ENCODE measurements at regions not wholly inside any gene's neighbourhood (a gene's known extent, or its start where the extent isn't known, plus 50 kb on each side); places are given as distances from the start of the nearest gene placed in this dataset.

DNA sequence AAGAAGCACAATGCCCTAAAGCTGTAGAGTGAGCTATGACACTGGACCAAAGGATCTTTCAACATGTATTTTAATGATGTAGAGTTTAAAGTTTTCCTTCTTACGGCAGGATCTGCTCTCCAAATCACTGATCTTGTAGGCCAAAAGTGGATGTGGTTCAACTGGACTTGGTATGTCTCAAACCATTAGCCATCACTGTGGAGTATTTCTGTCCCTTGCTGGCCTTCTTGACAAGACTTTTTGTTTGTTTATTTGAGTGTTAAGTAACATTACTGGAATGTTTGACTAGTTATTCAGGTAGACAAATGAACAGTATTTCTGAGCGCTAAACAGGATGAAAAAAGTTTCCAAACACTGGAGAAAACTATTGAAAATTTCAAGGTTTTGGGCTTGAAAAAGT is 472.7 kb upstream of the CFAP20DC start:
- H3K4me1 ChIP-seq (ENCODE audit: control insufficient read depth, insufficient read depth, low read length) = no peaks in the 10 kb centered on the region
- H3K4me3 ChIP-seq (ENCODE audit: low read length) = no peak overlapping the region
- DNase-seq (ENCODE audit: low read depth, low spot score) = no peak
- no peaks in the 10 kb centered on the region for H3K9me3 ChIP-seq (ENCODE audit: control insufficient read depth, insufficient read depth, low read length)
- WGBS (ENCODE audit: insufficient coverage, insufficient read length) = no CpG with 5 or more reads among the region's 2 CpGs
- H3K27me3 ChIP-seq (ENCODE audit: control insufficient read depth, insufficient read depth, low read length) = no peaks in the 10 kb centered on the region
- H3K36me3 ChIP-seq (ENCODE audit: control insufficient read depth, insufficient read depth, low read length) = no peaks in the 10 kb centered on the region
- H3K27ac ChIP-seq (ENCODE audit: low read length) = no peak overlapping the region

DNA sequence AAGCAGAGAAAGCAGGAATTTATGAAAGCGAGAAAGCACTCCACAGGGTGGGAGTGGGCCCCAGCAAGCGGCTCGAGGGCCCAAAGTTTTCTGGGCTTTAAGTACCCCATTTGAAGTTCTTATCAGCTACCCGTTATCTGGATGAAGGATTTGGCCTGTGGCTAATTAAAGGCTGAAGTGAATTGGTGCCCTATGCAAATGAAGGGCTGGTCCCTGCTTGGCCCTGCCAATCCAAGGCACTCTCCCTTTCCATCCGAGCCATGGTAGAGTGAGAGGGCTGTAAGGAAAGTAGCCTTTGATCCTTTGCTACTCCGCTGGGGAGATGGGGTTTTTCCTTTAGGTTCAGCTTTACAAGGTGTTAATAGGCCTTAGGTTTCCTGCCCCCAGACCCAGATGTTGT is 469.3 kb upstream of the CFAP20DC start:
- Histone ChIP-seq H3K4me1 (ENCODE audit: control insufficient read depth, insufficient read depth, low read length) (no peaks in the 10 kb centered on the region), H3K9me3 (ENCODE audit: control insufficient read depth, insufficient read depth, low read length) (no peaks in the 10 kb centered on the region), H3K27ac (ENCODE audit: low read length) (no peak overlapping the region), H3K36me3 (ENCODE audit: control insufficient read depth, insufficient read depth, low read length) (no peaks in the 10 kb centered on the region), H3K27me3 (ENCODE audit: control insufficient read depth, insufficient read depth, low read length) (no peaks in the 10 kb centered on the region), H3K4me3 (ENCODE audit: low read length) (no peak overlapping the region)
- no peak for DNase-seq (ENCODE audit: low read depth, low spot score)
- no CpG with 5 or more reads among the region's 6 CpGs for WGBS (ENCODE audit: insufficient coverage, insufficient read length)

DNA sequence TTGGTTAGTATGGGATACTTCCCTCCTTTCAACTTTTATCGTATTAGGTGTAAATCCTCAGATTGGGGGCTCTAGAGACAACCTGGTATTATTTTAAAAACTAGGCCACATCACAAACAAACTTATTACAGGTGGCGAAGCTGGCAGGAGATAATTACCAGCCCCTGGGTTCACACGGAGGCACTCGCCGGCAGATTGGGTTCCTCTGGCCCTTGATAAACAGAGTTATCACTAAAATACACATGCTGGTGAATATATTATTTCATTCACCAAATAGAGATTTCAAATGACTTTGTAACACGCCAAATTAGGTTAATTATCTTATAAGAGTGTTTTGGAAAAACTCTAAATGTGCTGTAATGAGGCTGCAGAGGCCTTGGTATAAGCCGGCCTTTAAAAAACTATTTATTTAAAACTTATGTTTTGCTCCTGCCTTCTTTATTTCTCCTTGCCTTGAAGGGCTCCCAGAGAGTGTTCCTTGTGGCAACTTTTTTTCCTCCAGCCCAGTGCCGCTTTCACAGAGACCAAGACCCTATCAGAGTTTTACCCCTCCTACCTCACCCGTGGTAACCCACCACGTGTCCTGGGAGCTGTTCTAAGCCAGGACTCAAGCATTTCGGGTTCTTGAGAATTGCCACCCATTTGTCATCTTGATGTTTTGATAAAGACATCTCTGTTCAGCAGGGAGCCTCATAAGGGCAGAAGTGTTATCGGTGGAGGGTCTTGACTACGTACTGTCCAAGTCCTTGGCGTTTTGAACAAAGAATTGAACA is 468.6 kb upstream of the CFAP20DC start:
- Histone ChIP-seq H3K27me3 (ENCODE audit: control insufficient read depth, insufficient read depth, low read length) (no peaks in the 10 kb centered on the region), H3K9me3 (ENCODE audit: control insufficient read depth, insufficient read depth, low read length) (no peaks in the 10 kb centered on the region), H3K4me3 (ENCODE audit: low read length) (no peak overlapping the region), H3K36me3 (ENCODE audit: control insufficient read depth, insufficient read depth, low read length) (no peaks in the 10 kb centered on the region), H3K27ac (ENCODE audit: low read length) (no peak overlapping the region), H3K4me1 (ENCODE audit: control insufficient read depth, insufficient read depth, low read length) (no peaks in the 10 kb centered on the region)
- WGBS (ENCODE audit: insufficient coverage, insufficient read length) = no CpG with 5 or more reads among the region's 14 CpGs
- DNase-seq (ENCODE audit: low read depth, low spot score) = no peak

DNA sequence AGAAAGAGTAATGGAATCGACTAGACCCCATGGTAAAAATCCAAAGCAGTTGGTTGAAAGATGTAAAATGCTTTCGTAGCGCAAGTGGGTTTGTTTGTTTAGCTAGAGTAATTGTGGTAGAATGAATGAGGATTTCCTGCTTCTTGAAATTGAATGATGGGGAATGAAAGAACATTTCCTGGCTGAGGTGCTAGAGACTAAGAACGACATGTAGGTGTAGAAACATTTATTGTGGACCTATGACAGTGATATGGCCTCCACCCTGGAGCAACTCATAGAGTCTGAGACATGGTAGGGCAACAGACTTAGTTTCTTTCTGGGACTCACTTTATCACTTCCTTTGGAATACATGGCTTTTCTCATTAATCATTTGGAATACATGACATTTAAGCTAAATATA is 467.6 kb upstream of the CFAP20DC start:
- Histone ChIP-seq H3K9me3 (ENCODE audit: control insufficient read depth, insufficient read depth, low read length) (no peaks in the 10 kb centered on the region), H3K36me3 (ENCODE audit: control insufficient read depth, insufficient read depth, low read length) (no peaks in the 10 kb centered on the region), H3K27ac (ENCODE audit: low read length) (no peak overlapping the region), H3K4me1 (ENCODE audit: control insufficient read depth, insufficient read depth, low read length) (no peaks in the 10 kb centered on the region), H3K27me3 (ENCODE audit: control insufficient read depth, insufficient read depth, low read length) (no peaks in the 10 kb centered on the region), H3K4me3 (ENCODE audit: low read length) (no peak overlapping the region)
- no peak for DNase-seq (ENCODE audit: low read depth, low spot score)
- no CpG with 5 or more reads among the region's 4 CpGs for WGBS (ENCODE audit: insufficient coverage, insufficient read length)

DNA sequence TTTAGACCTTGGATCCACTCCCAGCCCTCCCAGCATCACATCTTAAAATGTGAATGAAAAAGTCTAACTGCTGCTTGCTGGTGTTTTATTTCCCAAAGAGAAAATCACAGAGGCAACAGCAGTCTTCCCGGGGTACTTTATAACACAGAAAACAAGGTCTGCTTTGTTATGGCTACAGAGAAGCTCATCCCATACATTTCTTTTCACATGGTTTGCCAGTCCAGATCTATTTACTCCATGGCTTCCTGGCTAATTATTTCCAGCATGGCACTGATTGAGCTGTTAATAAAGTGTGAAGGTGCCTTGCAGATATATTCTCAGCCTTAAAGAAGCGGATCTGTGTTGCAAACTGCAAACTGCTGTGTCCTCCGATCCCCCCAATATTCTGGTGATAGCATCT is 466.1 kb upstream of the CFAP20DC start:
- no peaks in the 10 kb centered on the region for H3K36me3 ChIP-seq (ENCODE audit: control insufficient read depth, insufficient read depth, low read length)
- H3K4me3 ChIP-seq (ENCODE audit: low read length) = no peak overlapping the region
- no peak for DNase-seq (ENCODE audit: low read depth, low spot score)
- no peaks in the 10 kb centered on the region for H3K27me3 ChIP-seq (ENCODE audit: control insufficient read depth, insufficient read depth, low read length)
- H3K27ac ChIP-seq (ENCODE audit: low read length) = no peak overlapping the region
- H3K9me3 ChIP-seq (ENCODE audit: control insufficient read depth, insufficient read depth, low read length) = no peaks in the 10 kb centered on the region
- WGBS (ENCODE audit: insufficient coverage, insufficient read length) = no CpG with 5 or more reads among the region's 3 CpGs
- H3K4me1 ChIP-seq (ENCODE audit: control insufficient read depth, insufficient read depth, low read length) = no peaks in the 10 kb centered on the region

DNA sequence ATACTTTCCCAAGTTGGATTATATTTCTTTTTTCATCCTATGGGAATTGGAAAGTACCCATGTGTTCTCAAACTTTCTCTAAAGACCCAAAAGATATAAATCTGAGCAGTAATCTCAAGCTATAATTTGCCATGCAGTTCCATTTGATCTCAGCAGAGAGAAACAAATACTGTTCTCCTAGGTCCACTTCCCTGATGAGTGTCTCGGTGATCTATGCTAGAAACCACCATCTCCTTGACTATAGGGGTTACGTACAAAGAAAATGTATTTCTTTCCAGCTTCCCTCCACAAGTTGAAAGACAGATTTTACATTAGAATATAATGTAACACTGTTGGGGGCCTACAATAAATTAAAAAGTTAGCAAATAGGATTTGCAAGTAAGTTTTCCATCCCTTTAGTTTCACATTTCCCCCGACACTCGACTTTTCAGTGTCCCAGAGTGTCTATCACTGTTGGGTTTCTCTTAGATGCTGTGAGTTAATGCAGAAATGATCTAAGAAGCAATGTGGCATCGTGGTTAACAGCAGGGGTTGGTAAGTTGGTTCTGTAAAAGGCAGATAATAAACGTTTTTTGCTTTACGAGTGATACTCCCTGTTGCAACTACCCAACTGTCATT is 465.1 kb upstream of the CFAP20DC start:
- no peak overlapping the region for H3K4me3 ChIP-seq (ENCODE audit: low read length)
- no CpG with 5 or more reads among the region's 7 CpGs for WGBS (ENCODE audit: insufficient coverage, insufficient read length)
- no peak overlapping the region for H3K27ac ChIP-seq (ENCODE audit: low read length)
- H3K27me3 ChIP-seq (ENCODE audit: control insufficient read depth, insufficient read depth, low read length) = no peaks in the 10 kb centered on the region
- H3K9me3 ChIP-seq (ENCODE audit: control insufficient read depth, insufficient read depth, low read length) = no peaks in the 10 kb centered on the region
- no peak for DNase-seq (ENCODE audit: low read depth, low spot score)
- H3K36me3 ChIP-seq (ENCODE audit: control insufficient read depth, insufficient read depth, low read length) = no peaks in the 10 kb centered on the region
- H3K4me1 ChIP-seq (ENCODE audit: control insufficient read depth, insufficient read depth, low read length) = no peaks in the 10 kb centered on the region

GRCh38 chr3:59513570-59513969 is 463.7 kb upstream of the CFAP20DC start:
- Histone ChIP-seq H3K4me3 (ENCODE audit: low read length) (no peak overlapping the region), H3K9me3 (ENCODE audit: control insufficient read depth, insufficient read depth, low read length) (no peaks in the 10 kb centered on the region), H3K4me1 (ENCODE audit: control insufficient read depth, insufficient read depth, low read length) (no peaks in the 10 kb centered on the region), H3K27ac (ENCODE audit: low read length) (no peak overlapping the region), H3K36me3 (ENCODE audit: control insufficient read depth, insufficient read depth, low read length) (no peaks in the 10 kb centered on the region), H3K27me3 (ENCODE audit: control insufficient read depth, insufficient read depth, low read length) (no peaks in the 10 kb centered on the region)
- DNase-seq (ENCODE audit: low read depth, low spot score) = no peak
- WGBS (ENCODE audit: insufficient coverage, insufficient read length) = no CpG with 5 or more reads among the region's 1 CpG

- no peaks in the 10 kb centered on the region for H3K9me3 ChIP-seq (ENCODE audit: control insufficient read depth, insufficient read depth, low read length)
- no peak overlapping the region for H3K27ac ChIP-seq (ENCODE audit: low read length)
- DNase-seq (ENCODE audit: low read depth, low spot score) = no peak
- H3K4me3 ChIP-seq (ENCODE audit: low read length) = no peak overlapping the region
- H3K36me3 ChIP-seq (ENCODE audit: control insufficient read depth, insufficient read depth, low read length) = no peaks in the 10 kb centered on the region
- WGBS (ENCODE audit: insufficient coverage, insufficient read length) = no CpG with 5 or more reads among the region's 6 CpGs
- no peaks in the 10 kb centered on the region for H3K4me1 ChIP-seq (ENCODE audit: control insufficient read depth, insufficient read depth, low read length)
- H3K27me3 ChIP-seq (ENCODE audit: control insufficient read depth, insufficient read depth, low read length) = no peaks in the 10 kb centered on the region
Measured at GRCh38 chr3:59512066-59512465, 462.2 kb upstream of the CFAP20DC start.

GRCh38 chr3:59510576-59510975 is 460.8 kb upstream of the CFAP20DC start:
- Histone ChIP-seq H3K36me3 (ENCODE audit: control insufficient read depth, insufficient read depth, low read length) (no peaks in the 10 kb centered on the region), H3K4me3 (ENCODE audit: low read length) (no peak overlapping the region), H3K9me3 (ENCODE audit: control insufficient read depth, insufficient read depth, low read length) (no peaks in the 10 kb centered on the region), H3K4me1 (ENCODE audit: control insufficient read depth, insufficient read depth, low read length) (no peaks in the 10 kb centered on the region), H3K27ac (ENCODE audit: low read length) (no peak overlapping the region), H3K27me3 (ENCODE audit: control insufficient read depth, insufficient read depth, low read length) (no peaks in the 10 kb centered on the region)
- DNase-seq (ENCODE audit: low read depth, low spot score) = no peak
- no CpG with 5 or more reads among the region's 4 CpGs for WGBS (ENCODE audit: insufficient coverage, insufficient read length)

DNA sequence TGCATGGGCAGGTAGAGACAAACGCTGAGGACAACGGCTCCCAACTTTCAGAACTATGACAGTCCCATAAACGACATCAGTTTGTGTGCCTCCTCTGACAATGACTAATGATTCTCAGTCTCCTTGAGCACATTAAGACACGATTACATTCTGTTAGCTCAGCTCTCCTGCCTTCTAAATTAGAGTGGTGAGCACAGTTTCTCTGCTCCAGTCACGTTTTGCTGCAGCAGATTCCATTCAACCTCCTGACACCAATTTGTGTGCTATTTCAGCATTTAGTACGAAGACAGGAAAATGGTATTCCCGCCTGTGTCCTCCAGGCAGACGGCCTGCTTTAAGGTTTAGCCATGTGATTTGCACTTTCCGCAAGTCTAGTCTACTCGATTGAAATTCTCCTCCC is 458.4 kb upstream of the CFAP20DC start:
- no peaks in the 10 kb centered on the region for H3K36me3 ChIP-seq (ENCODE audit: control insufficient read depth, insufficient read depth, low read length)
- no peak for DNase-seq (ENCODE audit: low read depth, low spot score)
- H3K27me3 ChIP-seq (ENCODE audit: control insufficient read depth, insufficient read depth, low read length) = no peaks in the 10 kb centered on the region
- H3K27ac ChIP-seq (ENCODE audit: low read length) = no peak overlapping the region
- H3K4me3 ChIP-seq (ENCODE audit: low read length) = no peak overlapping the region
- H3K4me1 ChIP-seq (ENCODE audit: control insufficient read depth, insufficient read depth, low read length) = no peaks in the 10 kb centered on the region
- H3K9me3 ChIP-seq (ENCODE audit: control insufficient read depth, insufficient read depth, low read length) = no peaks in the 10 kb centered on the region
- WGBS (ENCODE audit: insufficient coverage, insufficient read length) = no CpG with 5 or more reads among the region's 10 CpGs

- Histone ChIP-seq H3K4me1 (ENCODE audit: control insufficient read depth, insufficient read depth, low read length) (no peaks in the 10 kb centered on the region), H3K9me3 (ENCODE audit: control insufficient read depth, insufficient read depth, low read length) (no peaks in the 10 kb centered on the region), H3K27me3 (ENCODE audit: control insufficient read depth, insufficient read depth, low read length) (no peaks in the 10 kb centered on the region), H3K27ac (ENCODE audit: low read length) (no peak overlapping the region), H3K4me3 (ENCODE audit: low read length) (no peak overlapping the region), H3K36me3 (ENCODE audit: control insufficient read depth, insufficient read depth, low read length) (no peaks in the 10 kb centered on the region)
- no CpG with 5 or more reads among the region's 5 CpGs for WGBS (ENCODE audit: insufficient coverage, insufficient read length)
- no peak for DNase-seq (ENCODE audit: low read depth, low spot score)
Measured at GRCh38 chr3:59506191-59506590, 456.4 kb upstream of the CFAP20DC start.

Data from iPS DF 6.9 (cell line).